NCI-H2227 (cell line): ENCODE measurements at regions not wholly inside any gene's neighbourhood (a gene's known extent, or its start where the extent isn't known, plus 50 kb on each side); places are given as distances from the start of the nearest gene placed in this dataset.

Source experiments
- DNase-seq: peaks from one replicate; lab custom pipeline; 2025; ENCODE audit not compliant: unreplicated experiment; lab: John Stamatoyannopoulos, UW

- DNase-seq = no peak
These were observed 343.2 kb upstream of the TRAM1L1 start for GRCh38 chr4:117428536-117428935.

DNA sequence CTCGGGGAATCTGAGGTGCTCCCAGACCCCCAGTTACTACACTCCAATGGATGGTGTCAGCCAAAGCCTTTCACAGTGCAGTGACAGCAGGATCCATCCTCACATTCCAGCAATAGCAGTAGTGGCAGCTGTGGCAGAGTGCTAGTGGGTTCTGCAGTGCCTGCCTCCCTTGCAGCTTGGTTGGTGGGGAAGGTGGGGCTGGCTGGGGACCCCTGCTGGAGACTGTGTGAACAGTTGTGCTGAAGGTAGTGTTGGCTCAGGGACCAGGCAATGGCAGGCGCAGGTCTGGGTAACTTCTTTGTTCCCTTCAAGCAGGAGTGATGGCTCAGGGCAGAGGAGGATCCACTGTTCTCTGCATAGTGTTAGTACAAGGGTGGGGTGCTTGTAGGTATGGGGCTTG, 343.7 kb upstream of the TRAM1L1 start:
- DNase-seq = no peak

DNA sequence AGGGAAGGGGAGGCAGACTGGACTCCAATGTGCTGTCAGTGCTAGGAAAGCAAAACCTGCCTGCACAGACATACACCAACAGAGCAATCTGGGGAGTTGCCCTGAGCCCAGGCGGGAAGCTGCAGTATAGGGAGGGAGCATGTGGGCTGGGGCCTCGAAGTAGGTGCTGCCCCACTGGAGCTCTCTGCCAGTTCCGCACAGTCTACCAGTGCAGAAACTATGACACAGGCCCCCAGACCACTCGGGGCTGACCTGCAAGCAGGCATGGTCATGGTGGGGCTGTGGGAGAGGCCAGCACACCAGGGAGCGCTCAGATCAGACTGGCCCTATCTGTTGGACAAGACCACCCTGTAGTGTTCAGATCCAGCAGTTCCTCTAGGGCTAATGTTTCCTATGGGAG, 344.1 kb upstream of the TRAM1L1 start:
- DNase-seq = no peak

DNA sequence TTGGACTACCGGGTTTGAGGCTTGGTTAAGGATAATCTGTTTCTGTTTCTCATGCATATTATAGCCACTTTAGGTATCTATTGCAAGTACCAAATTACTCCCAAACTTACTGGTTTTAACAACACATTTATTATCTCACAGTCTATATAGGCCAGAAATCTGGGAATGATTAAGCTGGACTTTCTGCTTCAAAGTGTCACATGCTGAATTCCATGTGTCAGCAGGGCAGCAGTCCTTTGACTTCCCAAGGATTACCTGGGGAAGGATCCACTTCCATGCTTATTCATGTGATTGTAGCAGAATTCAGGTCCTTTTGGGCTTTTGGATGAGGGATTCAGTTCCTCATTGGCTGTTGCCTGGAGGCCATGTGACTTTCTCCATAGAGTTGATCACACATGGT, 349.0 kb upstream of the TRAM1L1 start:
- DNase-seq = no peak

DNA sequence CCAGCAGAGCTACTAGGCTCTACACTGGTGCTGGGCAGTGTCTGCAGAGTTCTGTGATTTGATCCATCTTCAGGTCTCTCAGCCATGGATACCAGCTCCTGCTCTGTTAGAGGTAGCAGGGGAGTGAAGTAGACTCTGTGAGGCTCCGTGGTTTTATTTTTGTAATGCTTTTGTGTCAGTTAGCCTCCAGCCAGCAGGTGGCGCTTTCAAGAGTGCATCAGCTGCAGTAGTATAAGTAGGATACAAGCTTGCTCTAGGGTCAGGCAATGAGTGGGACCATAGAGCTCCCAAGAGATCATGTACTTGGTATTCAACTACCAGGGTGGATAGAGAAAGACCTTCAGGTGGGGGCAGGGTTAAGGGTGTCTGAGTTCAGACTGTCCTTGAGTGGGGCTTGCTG, 362.5 kb upstream of the TRAM1L1 start:
- no peak for DNase-seq

GRCh38 chr4:117455088-117455487, 369.7 kb upstream of the TRAM1L1 start:
- DNase-seq = no peak

GRCh38 chr4:117466388-117466787, 381.0 kb upstream of the TRAM1L1 start:
- no peak for DNase-seq

DNA sequence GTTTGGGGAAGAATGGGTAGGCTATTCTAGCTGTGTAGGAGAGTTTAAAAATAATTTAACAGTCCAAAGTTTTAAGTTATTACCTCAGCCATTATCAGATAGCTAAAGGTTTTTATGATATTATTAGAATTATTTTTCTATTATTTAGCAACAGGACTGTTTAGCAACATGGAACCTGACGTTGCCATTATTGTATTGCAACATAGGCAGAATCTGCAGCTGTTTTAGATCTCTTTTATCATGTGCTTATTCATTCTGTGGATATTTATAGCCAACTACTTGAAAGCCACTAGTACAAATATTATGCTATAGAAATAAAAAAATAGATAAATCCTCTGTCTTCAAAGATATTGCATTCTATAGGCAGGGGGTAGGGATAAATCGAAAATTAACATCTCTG, 382.0 kb upstream of the TRAM1L1 start:
- DNase-seq = no peak

DNA sequence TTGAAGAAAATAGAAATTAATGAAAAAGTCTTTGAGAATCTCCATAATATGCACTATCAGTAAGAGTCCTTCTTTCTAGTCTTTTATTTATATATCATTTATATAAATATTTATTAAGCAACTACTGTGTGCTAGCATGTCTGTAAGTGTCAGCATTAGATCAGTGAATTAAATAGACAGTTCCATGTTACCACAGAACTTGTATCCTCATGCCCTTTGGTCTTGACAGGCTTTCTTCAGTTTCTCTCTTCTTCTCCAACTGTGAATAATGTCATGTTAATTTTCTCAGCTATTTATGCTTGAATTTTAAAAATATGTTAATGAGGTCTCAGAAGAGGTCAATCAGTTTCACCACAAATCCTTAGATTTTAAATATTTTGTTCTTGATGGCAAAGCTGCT, 389.6 kb upstream of the TRAM1L1 start:
- no peak for DNase-seq

DNA sequence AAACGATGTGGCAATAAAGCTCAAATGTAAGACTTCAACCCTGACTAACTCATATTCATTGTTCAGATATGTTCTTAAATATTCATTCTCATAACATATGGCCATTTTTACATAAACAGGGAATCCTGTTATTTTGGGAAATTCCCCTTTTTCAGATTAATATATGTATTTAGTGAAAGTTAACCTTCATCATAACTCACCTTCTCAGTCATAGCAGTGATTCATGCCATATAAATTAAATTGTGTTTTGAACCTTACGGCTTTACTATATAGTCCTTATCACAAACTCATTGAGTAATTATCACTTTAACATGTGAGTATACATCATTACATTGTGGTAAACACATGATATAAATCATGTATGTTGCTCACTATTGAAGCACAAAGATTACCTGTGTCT, 392.5 kb upstream of the TRAM1L1 start:
- DNase-seq = no peak

GRCh38 chr4:117478702-117479101, 393.3 kb upstream of the TRAM1L1 start:
- DNase-seq = no peak

GRCh38 chr4:117479673-117480072, 394.3 kb upstream of the TRAM1L1 start:
- DNase-seq = no peak

- DNase-seq = no peak
These were observed 396.4 kb upstream of the TRAM1L1 start for GRCh38 chr4:117481742-117482141.

DNA sequence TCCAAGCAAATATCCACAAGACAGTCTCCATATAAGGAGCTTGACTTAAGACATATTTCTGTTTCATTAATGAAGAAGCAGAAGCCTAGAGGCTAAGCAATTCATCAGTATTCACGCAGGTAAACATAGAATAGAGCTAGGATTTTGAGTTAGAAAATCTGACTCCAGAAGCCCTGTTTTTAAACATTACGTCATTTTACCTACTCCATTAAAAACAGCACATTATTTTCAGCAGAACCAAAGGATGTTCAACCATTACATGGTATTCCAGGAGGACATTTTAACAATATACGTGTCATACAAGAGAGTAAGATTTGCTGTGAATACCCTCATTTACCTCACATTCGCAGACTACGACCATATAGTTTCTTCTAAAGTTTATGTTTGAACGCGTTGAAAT, 403.3 kb upstream of the TRAM1L1 start:
- no peak for DNase-seq

GRCh38 chr4:117489107-117489506, 403.7 kb upstream of the TRAM1L1 start:
- no peak for DNase-seq

DNA sequence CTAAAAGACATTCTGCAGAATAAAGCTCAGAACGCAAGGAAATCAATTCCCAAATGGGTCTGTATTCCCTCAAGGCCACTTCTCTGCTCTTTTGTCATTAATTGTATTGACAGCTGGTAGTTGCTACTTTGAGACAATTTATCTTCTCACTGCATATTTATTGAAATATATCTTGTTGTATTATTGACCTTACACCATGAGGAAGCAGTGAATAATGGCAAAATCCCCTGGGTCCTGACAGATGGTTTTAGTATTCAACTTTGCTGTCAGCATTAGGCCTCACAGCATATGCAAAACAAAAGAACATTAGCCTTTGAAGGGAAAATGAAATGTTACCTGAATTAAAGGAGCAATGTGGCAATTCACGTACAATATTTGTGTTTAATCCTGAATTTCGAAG, 406.1 kb upstream of the TRAM1L1 start:
- DNase-seq = no peak

- no peak for DNase-seq
These were observed 410.4 kb upstream of the TRAM1L1 start for GRCh38 chr4:117495802-117496201.

GRCh38 chr4:117512414-117512813, 427.0 kb upstream of the TRAM1L1 start:
- no peak for DNase-seq

GRCh38 chr4:117514391-117515175, 429.2 kb upstream of the TRAM1L1 start:
- DNase-seq = peak; percentile 12

DNA sequence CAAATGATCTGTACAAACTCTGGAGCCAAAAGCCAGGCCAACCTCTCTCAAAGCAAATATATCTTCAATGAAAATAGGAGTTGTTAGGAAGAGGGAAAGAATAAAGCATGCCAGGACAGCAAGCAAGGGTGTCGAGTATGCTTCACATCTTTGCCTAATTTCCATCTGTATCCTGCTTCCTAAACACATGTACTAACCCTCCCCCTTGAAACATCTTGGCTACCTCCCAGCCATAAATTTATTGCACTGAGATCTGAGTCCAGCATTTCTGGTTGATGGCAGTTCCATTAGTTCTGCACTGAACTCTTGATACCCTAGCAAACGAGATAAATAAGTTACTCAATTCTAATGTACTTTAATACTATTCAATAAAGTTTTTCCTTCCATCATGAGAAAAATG, 430.5 kb upstream of the TRAM1L1 start:
- no peak for DNase-seq

- no peak for DNase-seq
These were observed 442.2 kb upstream of the TRAM1L1 start for GRCh38 chr4:117527601-117528000.

- no peak for DNase-seq
These were observed 444.0 kb upstream of the TRAM1L1 start for GRCh38 chr4:117529401-117529800.

GRCh38 chr4:117533501-117533900, 448.1 kb upstream of the TRAM1L1 start:
- no peak for DNase-seq
